NCI-H226 (cell line): ENCODE measurements at regions not wholly inside any gene's neighbourhood (a gene's known extent, or its start where the extent isn't known, plus 50 kb on each side); places are given as distances from the start of the nearest gene placed in this dataset.
"Not testable (repeated sequence)": the region's sequence is repeated elsewhere in the genome, so short reads cannot be mapped to it uniquely, and the experiment has no call there.

ENCODE experiments used
- DNase-seq: peaks from one replicate; pipeline ENCODE4 v3.0.0-alpha.2; 2015

GRCh38 chr16:29212084-29213027, 194.2 kb downstream of the NPIPB11 start:
- not testable (repeated sequence) for DNase-seq

GRCh38 chr16:29211456-29211855, 195.1 kb downstream of the NPIPB11 start:
- not testable (repeated sequence) for DNase-seq

- DNase-seq, result not testable (repeated sequence)
These were observed 196.0 kb downstream of the NPIPB11 start for GRCh38 chr16:29210299-29211150.

GRCh38 chr16:29206120-29206519, 200.4 kb downstream of the NPIPB11 start:
- not testable (repeated sequence) for DNase-seq

- not testable (repeated sequence) for DNase-seq
These were observed 201.4 kb downstream of the NPIPB11 start for GRCh38 chr16:29205151-29205550.

- no peak for DNase-seq
These were observed 201.7 kb downstream of the NPIPB11 start for GRCh38 chr16:29204806-29205135.

GRCh38 chr16:29203933-29204805, 202.3 kb downstream of the NPIPB11 start:
- not testable (repeated sequence) for DNase-seq

GRCh38 chr16:29203046-29203932, 203.2 kb downstream of the NPIPB11 start:
- not testable (repeated sequence) for DNase-seq

- DNase-seq, result not testable (repeated sequence)
These were observed 203.9 kb downstream of the NPIPB11 start for GRCh38 chr16:29202642-29203041.

GRCh38 chr16:29202025-29202632, 204.4 kb downstream of the NPIPB11 start:
- DNase-seq, result not testable (repeated sequence)

- DNase-seq, result not testable (repeated sequence)
These were observed 205.1 kb downstream of the NPIPB11 start for GRCh38 chr16:29201296-29202024.

- DNase-seq, result not testable (repeated sequence)
These were observed 205.8 kb downstream of the NPIPB11 start for GRCh38 chr16:29200681-29201080.

- DNase-seq, result not testable (repeated sequence)
These were observed 206.3 kb downstream of the NPIPB11 start for GRCh38 chr16:29200135-29200601.

- not testable (repeated sequence) for DNase-seq
These were observed 206.9 kb downstream of the NPIPB11 start for GRCh38 chr16:29199626-29200025.

GRCh38 chr16:29198731-29199521, 207.6 kb downstream of the NPIPB11 start:
- DNase-seq, result no peak

- no peak for DNase-seq
These were observed 208.3 kb downstream of the NPIPB11 start for GRCh38 chr16:29198231-29198630.

GRCh38 chr16:29197494-29198100, 208.9 kb downstream of the NPIPB11 start:
- DNase-seq, result not testable (repeated sequence)

- DNase-seq, result not testable (repeated sequence)
These were observed 209.8 kb downstream of the NPIPB11 start for GRCh38 chr16:29196746-29197145.
